ENCODE measurements at regions not wholly inside any gene's neighbourhood (a gene's known extent, or its start where the extent isn't known, plus 50 kb on each side); places are given as distances from the start of the nearest gene placed in this dataset.

DNA sequence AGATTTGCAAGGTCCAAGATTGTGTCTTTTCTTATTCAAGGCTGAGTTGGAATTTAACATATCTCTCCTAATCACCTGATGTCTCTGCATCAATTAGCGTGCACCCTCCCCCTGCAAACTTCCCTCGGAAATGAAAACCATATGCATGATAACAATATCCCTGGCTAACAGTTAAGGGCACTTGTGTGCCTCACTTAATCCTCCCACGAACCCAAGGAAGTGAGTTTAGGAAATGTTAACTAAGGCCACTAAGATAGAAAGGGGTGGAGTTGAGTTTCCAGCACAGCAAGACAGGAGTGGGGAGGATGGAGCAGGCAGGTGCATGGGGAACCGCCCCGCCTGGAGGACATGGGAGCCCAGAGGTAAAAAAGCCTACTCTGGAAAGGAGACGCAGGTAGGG is 52.4 kb upstream of the PTMA start:
- Histone ChIP-seq H3K4me3 (no peak overlapping the region), H3K4me1 (no peaks in the 10 kb centered on the region), H3K27me3 (no peaks in the 10 kb centered on the region), H3K9me3 (no peaks in the 10 kb centered on the region), H3K27ac (no peak overlapping the region), H3K36me3 (no peaks in the 10 kb centered on the region)
- TF ChIP-seq, protein P1, sequence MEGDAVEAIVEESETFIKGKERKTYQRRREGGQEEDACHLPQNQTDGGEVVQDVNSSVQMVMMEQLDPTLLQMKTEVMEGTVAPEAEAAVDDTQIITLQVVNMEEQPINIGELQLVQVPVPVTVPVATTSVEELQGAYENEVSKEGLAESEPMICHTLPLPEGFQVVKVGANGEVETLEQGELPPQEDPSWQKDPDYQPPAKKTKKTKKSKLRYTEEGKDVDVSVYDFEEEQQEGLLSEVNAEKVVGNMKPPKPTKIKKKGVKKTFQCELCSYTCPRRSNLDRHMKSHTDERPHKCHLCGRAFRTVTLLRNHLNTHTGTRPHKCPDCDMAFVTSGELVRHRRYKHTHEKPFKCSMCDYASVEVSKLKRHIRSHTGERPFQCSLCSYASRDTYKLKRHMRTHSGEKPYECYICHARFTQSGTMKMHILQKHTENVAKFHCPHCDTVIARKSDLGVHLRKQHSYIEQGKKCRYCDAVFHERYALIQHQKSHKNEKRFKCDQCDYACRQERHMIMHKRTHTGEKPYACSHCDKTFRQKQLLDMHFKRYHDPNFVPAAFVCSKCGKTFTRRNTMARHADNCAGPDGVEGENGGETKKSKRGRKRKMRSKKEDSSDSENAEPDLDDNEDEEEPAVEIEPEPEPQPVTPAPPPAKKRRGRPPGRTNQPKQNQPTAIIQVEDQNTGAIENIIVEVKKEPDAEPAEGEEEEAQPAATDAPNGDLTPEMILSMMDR (IDR thresholded peaks at IDR 0.05): no peak
- WGBS, 2 donors: 64 to 70% methylated on average over 6 of the region's 6 CpGs
- intact Hi-C loops (cut with DNase I): no loop called here
- no peak for DNase-seq
- FAIRE-seq: no peak
- ATAC-seq: no peak

Measured in pancreas (tissue), 10 donors.